GM18517 (cell line): ENCODE measurements at regions not wholly inside any gene's neighbourhood (a gene's known extent, or its start where the extent isn't known, plus 50 kb on each side); places are given as distances from the start of the nearest gene placed in this dataset.
"Not testable (repeated sequence)": the region's sequence is repeated elsewhere in the genome, so short reads cannot be mapped to it uniquely, and the experiment has no call there.

Experiments used
- ATAC-seq: cut with Tn5 transposase; IDR thresholded peaks from one replicate; pipeline ENCODE4 v1.9.1; 2021; ENCODE audit warnings: mild to moderate bottlenecking, moderate library complexity; ENCODE audit not compliant: unreplicated experiment

DNA sequence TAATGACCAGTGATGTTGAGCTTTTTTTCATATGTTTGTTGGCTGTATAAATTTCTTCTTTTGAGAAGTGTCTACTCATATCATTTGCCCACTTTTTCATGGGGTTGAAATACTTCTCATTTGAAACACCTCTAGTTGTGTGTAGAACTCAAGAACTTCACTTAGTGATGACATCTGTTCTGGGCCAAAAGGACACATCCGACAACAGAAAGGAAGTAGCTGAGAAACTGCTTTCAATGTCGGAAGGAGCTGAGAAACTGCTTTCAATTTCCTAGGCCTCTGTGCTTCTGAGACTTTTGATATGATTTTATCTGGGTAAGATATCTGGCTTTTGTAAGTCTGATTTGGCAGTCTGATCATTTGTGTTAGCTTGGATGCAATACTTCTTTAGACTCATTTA, 635.3 kb downstream of the TMTC2 start:
- ATAC-seq: no peak

DNA sequence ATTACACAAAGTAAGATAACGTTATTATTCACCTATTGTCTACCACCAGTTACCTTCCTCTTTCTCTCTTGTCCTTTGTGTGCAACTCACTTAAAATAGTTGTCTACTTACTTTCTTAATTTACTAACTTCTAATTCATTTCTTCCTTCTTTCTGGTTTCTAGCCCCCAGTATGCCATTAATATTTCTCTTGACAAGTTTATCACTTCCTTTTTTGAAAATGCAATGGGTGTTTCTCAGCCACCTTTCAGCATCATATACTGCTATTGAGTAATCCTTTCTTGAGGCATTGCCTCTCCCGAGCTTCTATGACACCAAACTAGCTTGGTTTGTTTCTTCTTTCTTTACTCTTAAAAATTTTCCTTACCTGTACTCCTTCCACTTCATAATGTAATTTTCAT, 633.6 kb downstream of the TMTC2 start:
- no peak for ATAC-seq

DNA sequence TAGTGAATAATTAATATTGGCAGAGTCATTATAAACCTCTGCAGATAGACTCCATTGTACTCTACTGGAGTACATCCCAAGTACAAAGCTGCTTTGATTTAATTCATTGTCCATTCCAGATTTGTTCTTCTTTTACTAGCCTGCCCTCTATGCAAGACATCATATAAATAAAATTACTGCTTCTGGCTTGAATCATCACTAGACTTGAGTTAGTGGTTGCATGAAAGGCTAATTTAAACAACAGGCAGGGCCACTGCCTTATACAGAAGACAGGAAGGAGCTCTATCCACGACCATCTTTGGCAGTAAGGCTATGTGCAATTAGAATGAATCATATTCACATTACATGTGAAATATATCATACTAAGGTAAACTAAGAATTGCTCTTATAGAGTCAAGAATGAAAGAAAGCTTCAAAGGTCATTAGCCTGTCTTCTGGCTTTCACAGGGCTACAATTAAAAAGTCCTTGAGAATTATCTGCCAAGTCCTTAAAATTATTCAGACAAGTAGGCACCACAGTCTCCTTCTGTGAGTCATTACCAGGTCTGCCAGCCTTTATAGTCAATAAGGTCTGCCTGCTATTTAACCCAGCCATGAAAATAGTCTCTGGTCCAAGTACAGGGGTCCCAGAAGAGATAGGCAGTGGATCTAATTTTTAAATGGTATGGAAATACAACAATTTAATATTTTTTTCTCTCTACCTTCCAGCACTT, 631.8 kb downstream of the TMTC2 start:
- no peak for ATAC-seq

DNA sequence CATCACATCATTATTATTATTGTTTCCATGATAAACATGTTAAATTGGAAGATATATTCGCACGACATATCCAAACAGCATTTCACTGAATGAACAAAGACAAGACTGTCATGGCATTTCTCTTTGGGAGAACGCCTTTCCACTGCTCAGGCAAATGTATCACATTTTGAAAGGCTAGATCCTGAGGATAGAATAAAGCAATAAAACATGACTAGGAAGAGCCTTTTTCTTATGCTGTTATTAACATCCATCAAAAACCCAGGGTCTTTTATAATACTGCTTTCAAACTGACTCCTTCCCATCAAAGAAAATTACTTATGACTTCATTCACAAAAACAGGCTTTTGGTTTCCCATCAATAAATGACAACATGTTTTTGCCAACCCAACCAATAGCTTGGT, 630.9 kb downstream of the TMTC2 start:
- no peak for ATAC-seq

DNA sequence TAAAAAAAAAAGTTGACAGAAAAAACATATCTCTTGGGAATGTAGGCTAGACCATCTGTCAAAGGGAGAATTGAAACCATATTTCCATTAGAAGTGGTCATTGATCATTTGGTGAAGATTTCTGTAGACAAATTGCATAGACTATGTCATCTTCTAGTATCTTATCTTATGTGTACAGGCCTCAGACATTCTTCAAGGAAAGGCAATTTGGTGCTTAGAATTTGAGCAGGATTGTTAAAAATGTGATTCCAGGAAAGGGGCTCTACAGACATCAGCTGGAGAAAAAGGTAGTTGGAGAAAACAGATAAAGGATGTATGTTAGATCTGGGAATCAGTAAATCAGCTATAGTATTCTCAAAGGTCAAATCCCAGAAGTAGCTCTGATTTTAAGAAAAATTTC, 627.1 kb downstream of the TMTC2 start:
- ATAC-seq: no peak

DNA sequence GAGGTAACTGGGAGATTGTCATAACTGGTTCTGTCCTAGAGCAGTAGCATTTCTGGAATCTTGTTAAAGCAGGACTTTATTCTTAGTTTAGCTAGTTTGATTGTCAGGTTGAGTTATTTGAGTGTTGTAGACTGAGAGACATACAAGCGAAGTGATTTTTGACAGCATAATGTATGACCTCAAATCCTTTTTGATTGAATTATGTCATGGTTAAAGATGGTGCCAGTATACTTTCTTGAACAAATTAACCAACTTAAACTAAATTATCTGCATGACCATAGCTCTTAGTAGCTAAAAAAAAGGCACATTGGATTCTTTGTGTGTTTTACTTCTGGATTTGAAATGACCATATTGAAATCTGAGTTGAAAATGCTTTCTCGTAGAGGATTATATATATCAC, 626.6 kb downstream of the TMTC2 start:
- no peak for ATAC-seq

DNA sequence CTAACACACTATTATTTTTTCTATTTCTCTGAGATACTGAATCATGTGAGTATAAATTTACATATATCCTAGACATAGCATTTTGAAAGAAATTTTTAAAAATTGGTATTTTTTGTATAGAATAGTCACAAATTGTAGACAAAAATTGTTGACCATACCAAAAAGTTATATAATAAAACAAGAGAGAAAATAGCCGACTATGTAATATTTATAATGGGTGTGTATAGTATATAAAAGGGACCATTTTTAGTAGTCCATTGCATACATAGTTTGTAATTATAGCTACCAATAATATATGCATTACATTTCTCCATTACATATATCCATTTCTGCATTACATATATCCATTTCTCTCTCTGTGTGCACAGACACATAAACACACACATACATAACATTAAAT, 590.2 kb downstream of the TMTC2 start:
- no peak for ATAC-seq

DNA sequence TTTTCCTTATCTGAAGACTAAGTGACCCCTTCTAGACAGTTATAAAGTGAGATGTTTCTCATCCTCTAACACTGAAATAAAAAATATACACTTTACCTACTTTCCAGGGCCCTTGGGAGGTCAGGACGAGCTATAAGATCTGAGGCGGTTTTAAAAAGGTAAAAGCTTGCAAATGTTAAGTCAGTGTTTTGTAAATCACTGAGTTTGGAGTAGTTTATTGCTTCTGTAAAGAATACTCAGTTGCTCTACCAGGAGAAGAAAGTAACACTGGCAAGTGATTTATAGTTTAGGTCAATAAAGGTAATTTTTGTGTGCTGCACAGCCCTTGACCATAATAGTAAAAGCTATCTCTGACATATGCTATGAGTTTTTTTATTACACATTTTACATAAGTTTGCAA, 584.5 kb downstream of the TMTC2 start:
- no peak for ATAC-seq

DNA sequence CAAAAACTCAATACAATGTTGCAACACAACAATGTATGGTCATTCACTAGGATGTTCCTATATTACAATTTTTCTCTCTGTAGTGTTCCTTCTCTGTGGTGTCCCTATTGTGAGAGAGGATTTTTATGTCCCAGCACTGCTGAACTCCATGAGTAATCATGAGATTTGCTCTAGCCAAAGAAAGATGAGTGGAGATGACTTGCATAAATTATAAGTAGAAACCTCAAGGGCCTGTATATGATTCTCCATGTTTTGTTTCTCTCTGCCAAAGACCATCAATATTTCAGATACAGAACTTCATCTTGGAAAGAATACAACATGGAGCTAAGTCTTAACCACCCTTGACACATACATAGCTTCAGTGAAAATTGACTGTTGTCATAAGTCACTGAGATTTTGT, 579.1 kb downstream of the TMTC2 start:
- no peak for ATAC-seq

DNA sequence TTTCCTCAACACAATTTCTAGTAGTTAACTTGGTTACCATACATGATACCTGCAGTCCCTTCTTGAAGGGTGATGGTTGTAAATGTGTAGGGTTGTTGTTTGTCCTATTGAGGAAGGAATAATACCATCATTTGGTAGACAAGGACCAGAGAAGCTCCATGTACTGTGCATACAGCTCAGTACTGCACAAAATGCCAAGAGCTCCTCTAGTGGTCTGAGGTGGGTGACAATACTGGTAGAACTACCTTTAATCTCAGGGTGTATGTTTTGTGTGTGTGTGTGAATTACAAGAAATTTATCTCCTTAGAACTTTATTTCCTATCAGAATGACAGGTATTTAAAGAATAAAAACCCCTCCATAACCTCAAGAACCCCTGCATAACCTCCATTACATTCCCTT, 575.3 kb downstream of the TMTC2 start:
- no peak for ATAC-seq

DNA sequence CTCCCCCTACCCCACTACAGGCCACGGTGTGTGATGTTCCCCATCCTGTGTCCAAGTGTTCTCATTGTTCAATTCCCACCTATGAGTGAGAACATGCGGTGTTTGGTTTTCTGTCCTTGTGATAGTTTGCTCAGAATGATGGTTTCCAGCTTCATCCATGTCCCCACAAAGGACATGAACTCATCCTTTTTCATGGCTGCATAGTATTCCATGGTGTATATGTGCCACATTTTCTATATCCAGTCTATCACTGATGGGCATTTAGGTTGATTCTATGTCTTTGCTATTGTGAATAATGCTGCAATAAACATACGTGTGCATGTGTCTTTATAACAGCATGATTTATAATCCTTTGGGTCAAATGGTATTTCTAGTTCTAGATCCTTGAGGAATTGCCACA, 573.4 kb downstream of the TMTC2 start:
- not testable (repeated sequence) for ATAC-seq

DNA sequence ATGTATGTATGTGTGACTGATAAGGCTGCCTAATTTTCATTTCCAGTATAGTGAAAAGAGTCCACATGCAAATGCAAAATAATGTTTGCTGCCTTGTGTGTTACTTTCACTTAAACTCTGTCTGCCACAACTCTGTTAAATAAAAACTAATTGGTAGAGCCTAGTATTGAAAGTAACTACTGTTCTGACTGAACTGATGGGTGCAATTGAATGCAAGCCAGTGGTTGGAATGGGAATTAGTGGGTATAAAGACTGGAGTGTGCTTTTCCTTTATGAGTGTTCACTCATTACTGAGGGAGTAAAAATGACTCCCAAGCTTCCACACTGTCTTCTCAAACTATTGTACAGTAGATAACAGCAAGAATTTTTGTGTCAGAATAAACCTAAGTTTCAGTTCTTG, 571.0 kb downstream of the TMTC2 start:
- no peak for ATAC-seq

DNA sequence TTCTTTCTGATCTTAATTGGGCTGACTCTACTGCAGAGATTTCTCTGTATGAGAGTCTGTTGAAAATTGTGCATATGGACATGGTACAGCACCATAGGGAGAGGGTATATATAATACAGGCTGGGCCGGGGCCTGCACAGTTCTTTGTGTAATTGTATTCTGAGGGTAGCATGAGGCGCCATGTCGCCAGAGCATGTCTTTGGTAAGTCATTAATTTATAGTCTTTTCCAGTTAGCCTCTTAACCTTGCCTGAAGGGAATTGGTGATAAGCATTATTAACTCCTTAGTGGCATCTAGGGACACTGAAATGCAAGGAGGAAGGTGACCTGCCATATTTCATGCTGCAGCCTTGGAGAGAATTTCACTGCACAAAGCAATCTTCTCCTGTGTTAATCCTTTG, 569.9 kb downstream of the TMTC2 start:
- no peak for ATAC-seq

DNA sequence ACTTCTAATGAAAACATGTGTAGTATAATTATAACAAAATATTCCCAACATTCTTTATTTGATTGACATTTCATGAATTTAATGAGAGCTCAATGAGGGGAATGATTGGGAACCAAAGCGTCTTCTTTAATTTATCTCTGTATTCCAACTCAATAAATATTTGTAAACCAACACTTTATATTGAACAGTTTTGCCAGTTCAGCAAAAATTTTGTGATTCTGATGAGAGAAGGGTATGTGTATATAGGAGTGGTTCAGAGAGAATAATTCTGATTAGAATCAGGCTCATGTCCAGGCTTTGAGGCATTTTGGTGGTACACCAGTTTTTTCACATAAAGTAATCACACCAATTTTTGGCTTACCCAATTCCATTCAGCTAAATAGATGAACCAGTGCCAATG, 564.2 kb downstream of the TMTC2 start:
- ATAC-seq: no peak

DNA sequence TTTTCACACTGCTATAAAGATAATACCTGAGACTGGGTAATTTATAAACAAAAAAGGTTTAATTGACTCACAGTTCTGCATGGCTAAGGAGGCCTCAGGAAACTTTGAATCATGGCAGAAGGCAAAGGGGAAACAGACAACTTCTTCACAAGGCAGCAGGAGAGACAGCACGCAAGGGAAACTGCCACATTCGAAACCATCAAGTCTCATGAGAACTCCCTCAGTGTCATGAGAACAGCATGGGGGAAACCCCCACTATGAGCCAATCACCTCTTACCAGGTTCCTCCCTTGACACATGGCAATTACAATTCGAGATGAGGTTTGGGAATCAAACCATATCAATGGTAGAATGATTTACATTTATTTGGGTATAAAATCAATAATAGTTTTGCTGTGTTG, 558.5 kb downstream of the TMTC2 start:
- ATAC-seq: no peak

DNA sequence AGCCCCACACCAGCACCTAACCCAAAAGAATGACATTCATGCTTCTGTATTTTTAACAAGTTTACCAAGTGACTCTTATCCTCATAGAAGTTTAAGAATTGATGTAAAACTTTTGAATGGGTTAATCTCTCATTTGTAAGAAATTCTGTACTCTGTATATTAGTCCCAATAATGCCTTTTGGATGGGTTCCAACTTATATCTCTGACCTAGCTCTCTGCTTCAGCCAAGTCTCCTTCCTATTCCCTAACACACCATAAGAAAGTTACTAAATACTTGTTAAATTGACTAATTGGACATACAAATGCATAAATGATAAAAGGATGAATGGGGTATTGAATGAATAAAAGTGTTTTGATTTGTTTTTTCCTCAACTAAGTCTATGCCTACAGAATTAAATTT, 557.3 kb downstream of the TMTC2 start:
- no peak for ATAC-seq

DNA sequence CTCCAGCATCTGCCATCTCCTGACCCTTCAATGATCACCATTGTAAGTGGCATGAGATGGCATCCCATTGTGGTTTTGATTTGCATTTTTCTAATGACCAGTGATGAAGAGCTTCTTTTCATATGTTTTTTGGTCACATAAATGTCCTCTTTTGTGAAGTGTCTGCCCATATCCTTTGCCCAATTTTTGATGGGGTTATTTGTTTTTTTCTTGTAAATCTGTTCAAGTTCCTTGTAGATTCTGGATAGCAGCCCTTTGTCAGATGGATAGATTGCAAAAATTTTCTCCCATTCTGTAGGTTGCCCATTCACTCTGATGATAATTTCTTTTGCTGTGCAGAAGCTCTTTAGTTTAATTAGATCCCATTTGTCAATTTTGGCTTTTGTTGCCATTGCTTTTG, 547.3 kb downstream of the TMTC2 start:
- not testable (repeated sequence) for ATAC-seq

DNA sequence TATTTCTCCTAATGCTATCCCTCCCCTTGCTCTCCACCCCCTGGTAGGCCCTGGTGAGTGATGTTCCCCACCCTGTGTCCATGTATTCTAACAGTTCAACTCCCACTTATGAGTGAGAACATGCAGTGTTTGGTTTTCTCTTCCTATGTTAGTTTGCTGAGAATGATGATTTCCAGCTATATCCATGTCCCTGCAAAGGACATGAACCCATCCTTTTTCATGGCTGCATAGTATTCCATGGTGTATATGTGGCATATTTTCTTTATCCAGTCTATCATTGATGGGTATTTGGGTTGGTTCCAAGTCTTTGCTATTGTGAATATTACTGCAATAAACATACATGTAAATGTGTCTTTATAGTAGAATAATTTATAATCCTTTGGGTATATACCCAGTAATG, 540.3 kb downstream of the TMTC2 start:
- ATAC-seq: not testable (repeated sequence)

DNA sequence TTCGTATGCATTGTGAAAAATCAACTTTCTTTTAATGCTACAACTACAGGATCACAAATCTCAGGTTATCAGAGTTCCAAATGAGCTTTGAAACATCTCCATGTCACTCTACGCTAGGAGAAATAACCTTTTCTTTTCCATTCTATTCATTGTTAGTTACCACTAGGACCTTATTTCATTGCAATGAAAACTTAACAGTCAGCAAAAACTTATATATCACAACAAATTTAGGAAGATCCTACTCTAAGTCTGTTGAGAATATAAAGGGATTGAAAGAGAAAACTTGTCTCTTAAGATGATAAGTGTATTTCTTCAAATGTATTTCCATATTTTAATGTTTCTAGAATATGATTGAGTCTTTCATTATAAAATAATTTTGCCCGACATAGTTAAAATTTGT, 539.1 kb downstream of the TMTC2 start:
- no peak for ATAC-seq

DNA sequence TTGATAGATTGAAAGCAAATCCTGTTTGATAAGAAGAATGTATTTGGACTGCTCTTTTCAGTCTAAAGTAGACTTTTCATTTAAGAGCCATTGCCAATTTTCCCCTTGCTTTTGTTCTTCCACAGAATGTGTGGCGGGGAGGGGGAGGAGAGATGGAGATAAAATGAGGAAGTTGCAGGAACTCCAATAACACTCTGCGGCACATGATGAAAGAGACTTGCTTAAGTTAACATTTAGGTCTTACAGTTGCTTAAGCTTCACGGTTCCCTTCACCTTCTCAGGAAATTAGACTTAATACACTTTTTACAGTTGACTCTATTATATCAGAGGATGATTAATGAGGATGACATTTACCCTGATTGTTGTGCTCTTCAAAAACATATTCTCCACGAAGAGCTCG, 537.3 kb downstream of the TMTC2 start:
- no peak for ATAC-seq

DNA sequence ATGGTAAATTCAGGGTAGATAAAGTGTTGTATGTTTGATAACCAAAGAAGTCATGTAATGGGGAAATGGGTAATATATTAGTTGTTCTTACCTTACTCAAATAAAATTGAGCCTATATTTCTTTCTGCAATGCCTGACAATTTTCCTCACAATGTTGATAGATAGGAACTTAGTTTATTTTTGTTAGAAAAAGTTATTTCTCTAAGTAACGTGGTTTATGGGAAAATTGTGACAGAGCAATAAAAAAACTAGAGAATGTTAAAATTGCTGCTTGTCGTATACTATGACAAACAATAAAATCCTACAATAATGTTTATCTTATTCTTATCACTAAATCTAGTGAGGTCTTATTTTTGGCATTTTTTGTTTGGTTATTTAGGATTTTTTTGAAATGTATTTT, 534.1 kb downstream of the TMTC2 start:
- no peak for ATAC-seq

DNA sequence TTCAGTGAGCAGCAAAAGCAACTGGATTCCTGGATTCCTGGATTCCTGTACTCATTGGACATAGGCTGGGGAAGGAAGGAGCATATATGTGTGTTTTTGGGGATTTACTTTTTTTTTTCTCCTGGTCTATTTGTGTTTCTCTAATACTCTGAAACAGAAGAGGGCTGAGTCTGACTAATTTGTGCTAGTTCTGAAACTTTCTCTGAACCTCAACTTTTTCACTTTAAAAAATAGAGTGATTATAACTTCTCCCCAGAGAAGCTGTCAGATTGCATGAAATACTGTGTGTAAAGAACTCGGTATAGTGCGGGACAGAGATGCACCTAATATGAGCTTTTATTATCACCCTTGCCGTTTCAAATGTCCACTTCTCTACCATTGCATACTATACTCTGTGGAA, 529.5 kb downstream of the TMTC2 start:
- ATAC-seq: no peak

DNA sequence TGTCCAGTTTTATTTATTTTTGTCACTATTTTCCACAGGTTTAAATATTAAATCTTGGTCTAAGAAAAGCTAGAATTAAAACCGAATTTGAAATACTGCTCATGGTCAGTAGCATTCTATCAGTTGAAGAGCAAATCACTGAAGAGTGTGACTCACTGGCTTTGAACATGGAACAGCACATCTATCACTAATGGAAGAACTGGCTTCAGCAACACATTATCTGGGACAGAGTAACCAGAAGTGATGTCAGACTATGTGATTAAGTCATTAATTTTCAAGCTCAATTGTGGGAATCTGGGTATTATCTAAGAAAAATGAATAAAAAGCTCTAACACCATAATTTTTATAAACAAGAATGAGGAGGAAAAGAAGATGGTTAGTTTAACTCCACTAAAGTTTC, 527.5 kb downstream of the TMTC2 start:
- ATAC-seq: no peak
